AG10803 (cell line): ENCODE measurements at regions not wholly inside any gene's neighbourhood (a gene's known extent, or its start where the extent isn't known, plus 50 kb on each side); places are given as distances from the start of the nearest gene placed in this dataset.
A peak's percentile ranks its signal among the peaks of the same experiment; 100 is the strongest.

Experiments used
- DNase-seq: peaks from one replicate; pipeline ENCODE4 v3.0.0; 2010; ENCODE audit warnings: low read depth
- H3K4me3 ChIP-seq: 2 replicates; pipeline ENCODE4 v1.5.1; 2011; ENCODE audit warnings: mild to moderate bottlenecking, low read length, control low read depth
- TF ChIP-seq, protein P1 (sequence below): conservative IDR thresholded peaks from 2 replicates; pipeline ENCODE4 v1.5.1; 2011; ENCODE audit warnings: mild to moderate bottlenecking, low read length, control low read depth, inconsistent platforms

- DNase-seq, result peak; percentile 26
- TF ChIP-seq, protein P1, sequence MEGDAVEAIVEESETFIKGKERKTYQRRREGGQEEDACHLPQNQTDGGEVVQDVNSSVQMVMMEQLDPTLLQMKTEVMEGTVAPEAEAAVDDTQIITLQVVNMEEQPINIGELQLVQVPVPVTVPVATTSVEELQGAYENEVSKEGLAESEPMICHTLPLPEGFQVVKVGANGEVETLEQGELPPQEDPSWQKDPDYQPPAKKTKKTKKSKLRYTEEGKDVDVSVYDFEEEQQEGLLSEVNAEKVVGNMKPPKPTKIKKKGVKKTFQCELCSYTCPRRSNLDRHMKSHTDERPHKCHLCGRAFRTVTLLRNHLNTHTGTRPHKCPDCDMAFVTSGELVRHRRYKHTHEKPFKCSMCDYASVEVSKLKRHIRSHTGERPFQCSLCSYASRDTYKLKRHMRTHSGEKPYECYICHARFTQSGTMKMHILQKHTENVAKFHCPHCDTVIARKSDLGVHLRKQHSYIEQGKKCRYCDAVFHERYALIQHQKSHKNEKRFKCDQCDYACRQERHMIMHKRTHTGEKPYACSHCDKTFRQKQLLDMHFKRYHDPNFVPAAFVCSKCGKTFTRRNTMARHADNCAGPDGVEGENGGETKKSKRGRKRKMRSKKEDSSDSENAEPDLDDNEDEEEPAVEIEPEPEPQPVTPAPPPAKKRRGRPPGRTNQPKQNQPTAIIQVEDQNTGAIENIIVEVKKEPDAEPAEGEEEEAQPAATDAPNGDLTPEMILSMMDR, result no peak
- no peak overlapping the region for H3K4me3 ChIP-seq
These were observed 59.5 kb upstream of the TOMM7 start for GRCh38 chr7:22882106-22882505.

- TF ChIP-seq, protein P1, result no peak
- DNase-seq, result no peak
- H3K4me3 ChIP-seq, result no peak overlapping the region
These were observed 57.2 kb upstream of the TOMM7 start for GRCh38 chr7:22879709-22880306.

GRCh38 chr7:22879280-22879679 is 56.6 kb upstream of the TOMM7 start:
- TF ChIP-seq, protein P1, result no peak
- DNase-seq, result no peak
- H3K4me3 ChIP-seq, result no peak overlapping the region

GRCh38 chr7:22876986-22877729 is 54.5 kb upstream of the TOMM7 start:
- TF ChIP-seq, protein P1, result no peak
- no peak for DNase-seq
- no peak overlapping the region for H3K4me3 ChIP-seq

GRCh38 chr7:22875470-22875869 is 52.8 kb upstream of the TOMM7 start:
- H3K4me3 ChIP-seq, result no peak overlapping the region
- TF ChIP-seq, protein P1, result no peak
- no peak for DNase-seq

DNA sequence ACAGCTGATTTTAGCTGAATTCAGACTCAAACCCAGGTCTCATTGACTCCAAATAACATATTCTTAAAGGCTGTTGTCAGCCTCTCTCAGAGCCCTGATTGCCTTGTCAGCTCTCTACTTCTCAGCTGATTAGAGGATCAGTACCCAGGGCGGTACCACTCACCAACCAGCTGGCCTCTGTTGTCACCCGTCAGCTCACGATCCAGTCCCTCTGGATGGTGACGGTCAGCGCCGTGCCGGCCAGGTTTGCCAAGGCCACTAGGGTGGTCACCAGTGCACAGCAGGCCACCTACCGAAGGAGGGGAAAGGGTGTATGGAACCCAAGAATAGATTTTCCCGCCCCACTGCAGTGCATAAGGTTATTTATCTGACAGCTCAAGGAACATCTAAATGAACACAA is 52.3 kb upstream of the TOMM7 start:
- H3K4me3 ChIP-seq, result no peak overlapping the region
- DNase-seq, result no peak
- TF ChIP-seq, protein P1, result no peak
